K562 (cell line): ENCODE measurements at regions not wholly inside any gene's neighbourhood (a gene's known extent, or its start where the extent isn't known, plus 50 kb on each side); places are given as distances from the start of the nearest gene placed in this dataset.

Experiments
- CBX5 ChIP-seq: IDR thresholded peaks from 2 replicates; pipeline ENCODE4 v1.6.1; 2014; ENCODE audit warnings: low read depth, borderline replicate concordance
- HMG20B ChIP-seq: fragments of 250-450 bp; sonication (Bioruptor Pico); IDR thresholded peaks from 2 replicates; pipeline ENCODE4 v1.5.0; 2021; ENCODE audit warnings: mild to moderate bottlenecking
- NR1H2 ChIP-seq: sonication (generic); formaldehyde crosslinking; IDR thresholded peaks from 2 replicates; pipeline ENCODE4 v1.4.0; 2020; ENCODE audit warnings: mild to moderate bottlenecking, missing genetic modification reagents
- POLR2AphosphoS5 ChIP-seq: IDR thresholded peaks from 2 replicates; pipeline ENCODE4 v1.6.1; 2011; ENCODE audit warnings: mild to moderate bottlenecking, low read depth, low read length, moderate library complexity; ENCODE audit not compliant: control insufficient read depth, insufficient read depth
- SMARCB1 ChIP-seq: IDR thresholded peaks from 2 replicates; pipeline ENCODE4 v1.6.1; 2011; ENCODE audit warnings: improper control_type of control experiment, low read depth; ENCODE audit not compliant: insufficient read length
- SOX6 ChIP-seq: fragments of 450-650 bp; IDR thresholded peaks from 2 replicates; pipeline ENCODE4 v1.6.1; 2014; ENCODE audit warnings: mild to moderate bottlenecking
- TAF1 ChIP-seq: IDR thresholded peaks from 2 replicates; pipeline ENCODE4 v1.6.1; 2011; ENCODE audit warnings: mild to moderate bottlenecking, low read length, moderate library complexity; ENCODE audit not compliant: insufficient read depth, control insufficient read depth, severe bottlenecking; ENCODE audit errors: extremely low read depth
- WHSC1 ChIP-seq: IDR thresholded peaks from one replicate; pipeline ENCODE4 v1.6.1; 2012; ENCODE audit warnings: low read length, control low read depth, inconsistent platforms
- ZNF583 ChIP-seq: fragments of 250-450 bp; sonication (Bioruptor Pico); IDR thresholded peaks from 2 replicates; pipeline ENCODE4 v1.4.0; 2020
- ZNF75A ChIP-seq: fragments of 450-650 bp; formaldehyde crosslinking; IDR thresholded peaks from 2 replicates; pipeline ENCODE4 v1.4.0; 2020; ENCODE audit warnings: mild to moderate bottlenecking
- TF ChIP-seq, protein P1 (sequence below): sonication (generic); formaldehyde crosslinking; IDR thresholded peaks from 2 replicates; pipeline ENCODE4 v1.8.0; 2023; ENCODE audit warnings: mild to moderate bottlenecking, missing genetic modification reagents
- TF ChIP-seq, protein P2 (sequence below): sonication (generic); formaldehyde crosslinking; IDR thresholded peaks from 2 replicates; pipeline ENCODE4 v1.8.0; 2022; ENCODE audit warnings: missing genetic modification reagents, mild to moderate bottlenecking, borderline replicate concordance

DNA sequence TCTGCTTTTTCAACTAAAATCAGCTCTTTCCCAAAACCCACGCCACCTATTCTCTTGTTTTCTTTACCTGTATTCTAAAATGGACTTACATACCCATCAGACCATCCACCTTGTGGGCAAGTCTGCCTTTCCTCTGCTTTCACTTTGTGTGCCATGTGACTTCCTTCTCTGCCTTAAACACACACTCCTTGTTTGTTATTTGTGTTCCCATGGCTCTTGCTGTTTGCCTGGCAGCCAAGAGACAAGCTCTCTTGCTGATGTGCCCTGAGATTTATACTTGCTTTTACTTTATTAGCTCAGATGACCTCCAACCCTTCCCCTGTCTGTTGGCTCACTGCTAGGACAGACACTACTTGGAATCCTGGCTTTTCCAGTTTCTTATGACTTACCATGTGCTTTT is 309.7 kb upstream of the LRRTM4 start:
- TF ChIP-seq SMARCB1 (no peak), ZNF583 (CRISPR knock-in tag) (no peak), SOX6 (no peak), HMG20B (CRISPR knock-in tag) (no peak), ZNF75A (CRISPR knock-in tag) (no peak), NR1H2 (CRISPR knock-in tag) (no peak), POLR2AphosphoS5 (no peak), TAF1 (no peak), CBX5 (no peak), WHSC1 (no peak)
- TF ChIP-seq, protein P1, sequence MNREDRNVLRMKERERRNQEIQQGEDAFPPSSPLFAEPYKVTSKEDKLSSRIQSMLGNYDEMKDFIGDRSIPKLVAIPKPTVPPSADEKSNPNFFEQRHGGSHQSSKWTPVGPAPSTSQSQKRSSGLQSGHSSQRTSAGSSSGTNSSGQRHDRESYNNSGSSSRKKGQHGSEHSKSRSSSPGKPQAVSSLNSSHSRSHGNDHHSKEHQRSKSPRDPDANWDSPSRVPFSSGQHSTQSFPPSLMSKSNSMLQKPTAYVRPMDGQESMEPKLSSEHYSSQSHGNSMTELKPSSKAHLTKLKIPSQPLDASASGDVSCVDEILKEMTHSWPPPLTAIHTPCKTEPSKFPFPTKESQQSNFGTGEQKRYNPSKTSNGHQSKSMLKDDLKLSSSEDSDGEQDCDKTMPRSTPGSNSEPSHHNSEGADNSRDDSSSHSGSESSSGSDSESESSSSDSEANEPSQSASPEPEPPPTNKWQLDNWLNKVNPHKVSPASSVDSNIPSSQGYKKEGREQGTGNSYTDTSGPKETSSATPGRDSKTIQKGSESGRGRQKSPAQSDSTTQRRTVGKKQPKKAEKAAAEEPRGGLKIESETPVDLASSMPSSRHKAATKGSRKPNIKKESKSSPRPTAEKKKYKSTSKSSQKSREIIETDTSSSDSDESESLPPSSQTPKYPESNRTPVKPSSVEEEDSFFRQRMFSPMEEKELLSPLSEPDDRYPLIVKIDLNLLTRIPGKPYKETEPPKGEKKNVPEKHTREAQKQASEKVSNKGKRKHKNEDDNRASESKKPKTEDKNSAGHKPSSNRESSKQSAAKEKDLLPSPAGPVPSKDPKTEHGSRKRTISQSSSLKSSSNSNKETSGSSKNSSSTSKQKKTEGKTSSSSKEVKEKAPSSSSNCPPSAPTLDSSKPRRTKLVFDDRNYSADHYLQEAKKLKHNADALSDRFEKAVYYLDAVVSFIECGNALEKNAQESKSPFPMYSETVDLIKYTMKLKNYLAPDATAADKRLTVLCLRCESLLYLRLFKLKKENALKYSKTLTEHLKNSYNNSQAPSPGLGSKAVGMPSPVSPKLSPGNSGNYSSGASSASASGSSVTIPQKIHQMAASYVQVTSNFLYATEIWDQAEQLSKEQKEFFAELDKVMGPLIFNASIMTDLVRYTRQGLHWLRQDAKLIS (CRISPR knock-in tag) = no peak
- TF ChIP-seq, protein P2, sequence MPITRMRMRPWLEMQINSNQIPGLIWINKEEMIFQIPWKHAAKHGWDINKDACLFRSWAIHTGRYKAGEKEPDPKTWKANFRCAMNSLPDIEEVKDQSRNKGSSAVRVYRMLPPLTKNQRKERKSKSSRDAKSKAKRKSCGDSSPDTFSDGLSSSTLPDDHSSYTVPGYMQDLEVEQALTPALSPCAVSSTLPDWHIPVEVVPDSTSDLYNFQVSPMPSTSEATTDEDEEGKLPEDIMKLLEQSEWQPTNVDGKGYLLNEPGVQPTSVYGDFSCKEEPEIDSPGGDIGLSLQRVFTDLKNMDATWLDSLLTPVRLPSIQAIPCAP (CRISPR knock-in tag) = no peak
